GM21717 (cell line): ENCODE measurements at regions not wholly inside any gene's neighbourhood (a gene's known extent, or its start where the extent isn't known, plus 50 kb on each side); places are given as distances from the start of the nearest gene placed in this dataset.
"Not testable (repeated sequence)": the region's sequence is repeated elsewhere in the genome, so short reads cannot be mapped to it uniquely, and the experiment has no call there.

Experiments
- ATAC-seq: cut with Tn5 transposase; IDR thresholded peaks from one replicate; pipeline ENCODE4 v1.9.1; 2021; ENCODE audit warnings: mild to moderate bottlenecking, moderate library complexity; ENCODE audit not compliant: unreplicated experiment

DNA sequence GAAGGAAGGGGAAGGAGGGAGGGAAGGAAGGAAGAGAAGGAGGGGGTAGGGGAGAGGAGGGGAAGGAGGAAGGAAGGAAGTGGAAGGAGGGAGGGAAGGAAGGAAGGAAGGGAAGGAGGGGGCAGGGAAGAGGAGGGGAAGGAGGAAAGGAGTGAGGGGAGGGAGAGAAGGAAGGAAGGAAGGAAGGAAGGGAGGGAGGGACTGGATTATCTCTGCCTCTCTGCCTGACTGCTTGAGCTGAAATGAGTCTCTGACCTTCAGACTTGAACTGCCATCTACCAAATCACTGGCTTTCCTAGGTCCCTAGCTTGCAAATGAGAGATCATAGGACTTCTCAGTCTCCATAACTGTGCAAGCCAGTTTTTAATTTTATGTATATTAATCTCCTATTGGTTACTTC, 436.8 kb downstream of the PREX1 start:
- ATAC-seq, result no peak

DNA sequence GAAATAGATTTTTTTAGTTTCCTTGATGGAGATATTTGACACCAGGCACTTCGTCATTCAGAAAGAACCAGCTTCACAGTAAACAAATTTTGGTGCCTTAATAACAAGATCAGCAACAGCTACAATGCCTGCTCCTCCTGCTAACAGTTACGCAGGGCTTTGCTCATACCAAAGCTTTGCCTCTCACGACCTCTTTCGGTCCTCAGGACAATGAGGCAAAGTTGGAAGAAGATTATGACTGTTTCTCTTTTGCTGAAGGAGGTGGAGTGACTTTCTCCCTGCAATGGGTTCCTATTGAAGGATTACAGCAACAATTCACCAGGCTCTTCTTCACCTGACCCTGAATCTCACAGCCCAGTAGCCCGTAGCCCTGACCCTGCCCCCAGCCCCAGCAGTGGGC, 440.1 kb downstream of the PREX1 start:
- ATAC-seq, result no peak

GRCh38 chr20:48385527-48385926, 442.3 kb downstream of the PREX1 start:
- ATAC-seq, result no peak

GRCh38 chr20:48385114-48385513, 442.7 kb downstream of the PREX1 start:
- ATAC-seq, result no peak

GRCh38 chr20:48384147-48384818, 443.5 kb downstream of the PREX1 start:
- ATAC-seq, result no peak

DNA sequence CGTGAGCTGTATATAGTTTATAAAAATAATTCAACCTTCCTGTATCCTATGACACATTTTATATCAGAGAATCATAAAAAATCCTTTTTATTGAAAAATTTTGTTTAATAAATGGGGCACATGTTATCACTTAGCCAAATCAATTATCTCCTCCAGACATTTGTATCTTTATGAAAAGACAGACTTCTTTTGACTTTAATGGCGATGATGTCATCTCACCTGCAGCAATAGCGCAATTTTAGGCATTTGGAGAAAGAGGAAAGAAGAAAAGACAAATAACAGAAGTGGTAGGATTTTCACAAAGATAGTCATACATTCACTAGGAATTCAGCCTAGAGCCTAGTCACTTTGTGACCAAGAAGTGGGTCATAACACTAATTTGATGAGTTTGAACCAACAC, 444.5 kb downstream of the PREX1 start:
- ATAC-seq, result no peak

DNA sequence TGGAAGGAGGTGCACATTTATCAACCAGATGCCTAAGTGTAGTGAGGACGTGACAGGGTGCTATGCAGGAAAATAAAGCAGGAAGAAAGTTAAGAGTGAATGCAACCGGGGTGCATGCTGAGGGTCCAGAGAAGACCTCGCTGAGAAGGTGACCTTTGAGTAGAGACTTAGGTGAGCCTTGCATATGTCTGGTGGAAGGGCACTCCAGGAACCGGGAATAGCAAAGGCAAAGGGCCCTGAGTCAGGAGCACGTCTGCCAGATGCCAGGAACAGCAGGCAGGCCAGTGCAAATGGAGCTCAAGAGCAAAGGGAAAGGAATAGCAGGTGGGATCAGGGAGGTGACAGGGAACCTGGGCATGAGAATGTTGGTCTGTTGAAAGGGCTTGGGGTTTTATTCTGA, 445.5 kb downstream of the PREX1 start:
- no peak for ATAC-seq

- no peak for ATAC-seq
Observed at GRCh38 chr20:48381353-48382120, 446.3 kb downstream of the PREX1 start.

- ATAC-seq, result no peak
Observed at GRCh38 chr20:48380661-48381060, 447.1 kb downstream of the PREX1 start.

GRCh38 chr20:48378976-48379675, 448.7 kb downstream of the PREX1 start:
- ATAC-seq, result no peak

DNA sequence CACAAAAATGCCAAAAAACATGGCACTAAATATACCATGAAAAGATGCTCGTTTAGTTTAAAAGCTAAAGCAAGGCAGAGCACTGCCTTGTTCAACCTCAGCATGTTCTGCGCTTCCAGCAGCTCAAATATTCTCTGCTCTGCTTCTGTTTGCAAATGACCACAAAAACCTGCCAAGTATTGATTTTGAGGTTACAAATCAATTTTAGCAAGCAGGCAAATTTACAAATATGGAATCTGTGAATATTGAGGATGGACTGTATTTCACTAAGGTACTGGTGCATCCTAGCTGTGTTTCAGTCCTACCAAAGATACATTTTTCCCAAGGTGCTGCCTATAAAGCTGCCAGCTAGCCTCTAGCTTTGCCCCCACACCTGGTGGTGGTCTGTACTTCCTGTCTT, 449.9 kb downstream of the PREX1 start:
- no peak for ATAC-seq

- no peak for ATAC-seq
Observed at GRCh38 chr20:48375804-48376203, 452.0 kb downstream of the PREX1 start.

DNA sequence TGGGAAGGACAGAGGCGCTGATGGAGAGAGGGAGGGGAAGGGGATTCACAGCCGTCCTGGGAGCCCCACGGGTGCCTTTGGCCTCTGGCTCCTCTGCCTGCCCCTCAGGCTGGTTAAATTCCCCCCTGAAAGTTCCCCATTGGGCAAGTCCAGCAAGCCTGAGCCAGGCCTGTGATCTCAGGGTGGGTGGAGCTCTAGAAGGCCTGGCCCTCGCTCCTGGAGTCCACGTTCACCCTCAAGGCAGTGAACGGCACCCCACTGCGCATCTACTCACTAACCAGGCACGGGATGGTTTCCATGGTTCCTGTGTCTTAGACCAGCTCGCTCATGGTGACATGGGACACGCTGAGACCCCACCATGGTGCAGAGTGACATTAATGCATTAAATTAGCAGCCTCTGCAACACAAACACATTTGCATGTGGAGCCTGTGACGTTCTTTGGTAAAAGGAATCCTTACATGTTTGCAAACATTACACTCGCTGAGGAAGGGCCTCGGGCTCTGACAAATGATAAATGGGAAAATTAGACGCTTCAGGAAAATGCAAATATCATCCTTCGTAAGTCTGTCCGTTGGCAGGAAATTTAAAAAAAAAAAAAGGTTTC, 452.7 kb downstream of the PREX1 start:
- ATAC-seq, result no peak

DNA sequence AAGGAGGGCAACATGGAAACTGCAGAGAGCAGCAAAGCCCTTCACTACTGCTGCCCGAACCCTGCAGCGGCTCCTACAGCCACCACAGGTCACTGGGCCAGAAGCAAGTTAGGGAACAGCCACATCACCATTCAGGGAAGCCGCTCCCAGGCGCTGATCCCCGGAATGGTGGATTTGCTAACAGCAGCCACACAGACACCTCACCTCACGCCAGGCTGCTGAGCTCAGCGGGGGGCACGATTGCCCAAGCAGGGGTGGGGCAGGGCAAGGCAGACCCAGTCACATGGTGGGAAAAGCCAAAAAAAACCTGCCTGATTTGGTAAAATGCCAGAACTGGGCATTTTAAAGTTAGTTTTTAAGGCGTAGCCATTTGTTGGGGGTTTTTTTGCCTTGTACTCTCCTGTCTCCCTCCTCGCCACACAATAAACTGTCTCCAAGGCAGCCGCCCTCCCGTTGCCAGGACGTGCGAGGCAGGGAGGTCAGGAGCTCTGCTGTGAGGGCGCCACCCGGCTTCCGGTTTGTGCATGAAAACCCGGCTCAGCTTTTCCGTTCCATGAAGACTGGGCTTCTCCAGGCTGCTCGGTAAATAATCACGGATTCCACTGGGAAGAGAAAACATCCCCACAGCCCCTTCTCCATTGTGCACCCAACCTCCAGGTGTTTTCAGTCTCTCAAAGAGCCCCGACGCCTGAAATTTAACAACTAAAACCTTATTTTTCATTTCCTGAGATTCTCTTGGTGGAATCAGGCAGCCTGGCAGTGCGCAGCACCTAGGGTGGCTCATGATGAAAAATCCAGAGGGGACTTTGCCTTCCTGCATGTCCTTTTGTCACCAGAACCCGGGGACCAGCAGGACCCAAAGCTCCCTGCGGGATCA, 453.5 kb downstream of the PREX1 start:
- not testable (repeated sequence) for ATAC-seq

DNA sequence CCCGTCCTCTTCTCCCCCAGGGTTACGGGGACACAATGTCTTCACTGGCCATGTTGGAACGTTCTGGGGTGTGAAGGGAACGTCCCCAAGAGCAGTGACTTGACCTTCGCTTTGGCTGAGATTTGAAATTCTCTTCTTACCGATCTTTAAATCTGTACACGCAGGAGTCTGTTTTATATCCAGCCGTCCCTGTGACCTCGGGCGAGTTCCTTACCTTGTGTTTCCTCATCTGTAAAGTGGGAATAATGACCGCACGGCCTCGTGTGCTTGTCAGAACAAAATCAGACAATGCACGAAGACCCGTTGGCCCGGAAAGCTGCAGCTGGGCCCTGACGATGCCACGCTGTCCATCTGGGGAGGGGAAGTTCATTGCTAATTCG, 454.3 kb downstream of the PREX1 start:
- ATAC-seq, result no peak

- ATAC-seq, result not testable (repeated sequence)
Observed at GRCh38 chr20:48372851-48373554, 454.8 kb downstream of the PREX1 start.

DNA sequence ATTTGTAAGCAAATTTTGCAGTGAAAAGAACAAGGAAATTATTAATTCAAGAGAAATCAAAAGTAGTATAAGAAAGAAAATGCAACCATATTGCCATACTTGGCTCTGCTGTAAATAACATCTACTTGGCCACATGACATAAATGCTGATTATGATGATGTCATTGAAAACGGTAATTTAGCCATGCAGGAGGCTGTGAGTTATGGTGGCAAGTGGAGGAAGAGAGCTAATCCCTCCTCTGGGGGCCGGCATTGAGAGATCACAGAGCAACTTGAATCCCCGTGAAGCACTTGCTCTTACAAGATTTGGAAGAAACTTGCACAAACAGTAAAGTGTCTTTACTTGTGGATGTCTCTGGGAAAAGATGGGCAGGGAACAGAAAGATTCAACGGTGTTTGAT, 456.6 kb downstream of the PREX1 start:
- no peak for ATAC-seq

DNA sequence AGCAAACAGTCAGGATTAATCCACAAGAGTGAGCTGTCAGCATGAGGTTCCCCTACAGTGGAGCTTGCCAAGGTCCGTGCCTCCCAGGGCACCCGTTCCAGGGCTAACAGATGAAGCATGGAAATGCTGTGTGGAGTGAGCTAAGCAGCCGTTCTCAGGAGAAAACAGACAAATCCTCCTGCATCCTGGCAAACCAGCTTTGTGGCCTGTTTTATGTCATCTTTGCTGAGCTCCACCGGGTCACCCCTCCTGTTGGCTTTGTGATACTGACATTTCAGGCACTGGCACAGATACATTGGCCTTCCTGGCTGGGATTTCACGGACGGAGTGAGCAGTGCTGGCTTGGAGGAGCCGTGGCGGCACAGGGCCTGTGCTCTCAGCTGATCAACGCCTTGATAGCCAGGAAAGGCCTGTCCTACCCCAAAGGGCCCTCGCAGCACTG, 459.2 kb downstream of the PREX1 start:
- ATAC-seq, result not testable (repeated sequence)

GRCh38 chr20:48367541-48368358, 460.0 kb downstream of the PREX1 start:
- not testable (repeated sequence) for ATAC-seq
